ENCODE measurements at regions not wholly inside any gene's neighbourhood (a gene's known extent, or its start where the extent isn't known, plus 50 kb on each side); places are given as distances from the start of the nearest gene placed in this dataset.

DNA sequence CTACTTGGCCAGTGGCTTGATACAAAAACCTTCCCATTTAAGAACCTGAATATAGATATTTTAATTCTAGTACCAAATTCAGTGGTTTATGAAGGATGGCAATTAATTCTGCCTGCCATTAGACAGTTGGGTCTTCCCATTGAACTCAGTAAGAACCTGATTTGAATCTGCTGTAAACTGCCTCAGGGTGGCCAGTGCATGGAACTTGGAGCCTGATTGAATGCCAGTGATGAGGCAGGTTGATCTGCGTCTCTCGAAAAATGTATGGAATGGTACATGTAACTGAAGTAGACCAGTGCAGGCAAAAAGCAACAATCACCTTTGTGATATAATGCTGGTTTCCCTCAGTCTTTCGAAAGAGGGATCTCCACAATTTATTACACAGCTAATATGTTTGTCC lies 421.4 kb downstream of the TMA16 start:
- TF ChIP-seq POLR2A (IDR thresholded peaks at IDR 0.05; ENCODE audit: low read length) (no peak), GATA1 (IDR thresholded peaks at IDR 0.05; ENCODE audit: low read depth, low read length) (no peak)

Measured in erythroblast (primary cell).